AG04449 (cell line): ENCODE measurements at regions not wholly inside any gene's neighbourhood (a gene's known extent, or its start where the extent isn't known, plus 50 kb on each side); places are given as distances from the start of the nearest gene placed in this dataset.

Source experiments
- CTCF ChIA-PET: fragments of 350-600 bp; formaldehyde crosslinking; extraction: SDS; loops from one replicate; lab custom pipeline; 2021; ENCODE audit warnings: antibody characterized with exemption; lab: Yijun Ruan, JAX
- POLR2A ChIA-PET: fragments of 400-600, 350-600 bp; formaldehyde crosslinking; extraction: SDS; loops from one replicate; lab custom pipeline; 2020; ENCODE audit warnings: antibody characterized with exemption, inconsistent platforms; lab: Yijun Ruan, JAX
- DNase-seq: peaks from one replicate; pipeline ENCODE4 v3.0.0-alpha.2; 2010; ENCODE audit warnings: low read depth, low spot score
- H3K4me3 ChIP-seq: 2 replicates; pipeline ENCODE4 v1.5.1; 2011; ENCODE audit warnings: low read depth, mild to moderate bottlenecking, control low read depth, low read length
- TF ChIP-seq, protein P1 (sequence below): IDR thresholded peaks from one replicate; pipeline ENCODE4 v1.5.1; 2011; ENCODE audit warnings: mild to moderate bottlenecking, moderate library complexity, low read length, control low read depth, inconsistent platforms; ENCODE audit not compliant: insufficient read depth; ENCODE audit errors: missing control alignments

DNA sequence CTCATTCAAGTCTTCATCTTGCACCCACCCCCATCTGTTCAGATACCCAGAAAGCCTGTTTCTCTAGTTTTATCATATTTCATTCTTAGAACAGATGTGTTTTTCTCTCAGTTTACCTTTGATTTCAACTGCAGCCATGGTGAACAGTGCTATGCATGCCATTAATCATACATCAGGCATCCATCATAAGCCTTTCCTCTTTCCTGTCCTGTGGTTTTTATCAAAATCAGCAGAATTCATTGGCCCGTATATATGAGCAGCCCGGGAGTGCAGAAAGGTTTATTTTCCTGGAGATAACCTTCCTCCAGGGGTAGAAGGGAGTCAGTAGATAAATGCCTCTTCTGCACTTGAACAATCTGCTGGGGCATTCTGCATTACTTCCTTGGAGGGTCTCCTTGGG is 65.7 kb downstream of the IL21 start:
- TF ChIP-seq, protein P1, sequence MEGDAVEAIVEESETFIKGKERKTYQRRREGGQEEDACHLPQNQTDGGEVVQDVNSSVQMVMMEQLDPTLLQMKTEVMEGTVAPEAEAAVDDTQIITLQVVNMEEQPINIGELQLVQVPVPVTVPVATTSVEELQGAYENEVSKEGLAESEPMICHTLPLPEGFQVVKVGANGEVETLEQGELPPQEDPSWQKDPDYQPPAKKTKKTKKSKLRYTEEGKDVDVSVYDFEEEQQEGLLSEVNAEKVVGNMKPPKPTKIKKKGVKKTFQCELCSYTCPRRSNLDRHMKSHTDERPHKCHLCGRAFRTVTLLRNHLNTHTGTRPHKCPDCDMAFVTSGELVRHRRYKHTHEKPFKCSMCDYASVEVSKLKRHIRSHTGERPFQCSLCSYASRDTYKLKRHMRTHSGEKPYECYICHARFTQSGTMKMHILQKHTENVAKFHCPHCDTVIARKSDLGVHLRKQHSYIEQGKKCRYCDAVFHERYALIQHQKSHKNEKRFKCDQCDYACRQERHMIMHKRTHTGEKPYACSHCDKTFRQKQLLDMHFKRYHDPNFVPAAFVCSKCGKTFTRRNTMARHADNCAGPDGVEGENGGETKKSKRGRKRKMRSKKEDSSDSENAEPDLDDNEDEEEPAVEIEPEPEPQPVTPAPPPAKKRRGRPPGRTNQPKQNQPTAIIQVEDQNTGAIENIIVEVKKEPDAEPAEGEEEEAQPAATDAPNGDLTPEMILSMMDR: no peak
- DNase-seq: no peak
- H3K4me3 ChIP-seq: no peak overlapping the region
- ChIA-PET CTCF (no interaction called here), POLR2A (no interaction called here)

DNA sequence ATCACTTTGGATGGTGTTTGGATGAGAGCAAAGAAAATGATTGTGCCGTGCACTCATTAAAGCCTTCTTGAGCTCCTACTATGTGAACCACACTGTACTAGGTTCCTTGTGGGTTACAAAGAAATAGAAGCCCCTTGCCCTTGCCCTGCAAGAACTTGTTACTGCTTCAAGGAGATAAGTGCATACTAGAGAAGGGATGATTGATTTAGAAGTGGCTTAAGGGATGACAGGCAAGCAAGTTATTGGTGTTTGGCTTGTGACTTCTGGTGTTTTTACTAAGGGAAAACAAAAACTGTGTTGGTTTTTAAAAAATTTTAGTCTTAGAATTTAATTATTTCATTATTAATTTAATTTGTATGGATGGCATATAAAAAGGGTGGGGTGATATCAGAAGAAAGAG is 67.4 kb downstream of the IL21 start:
- CTCF ChIA-PET: interaction anchor here (0.9 to 1.1 kb wide), 3 partner anchors 24 to 654 kb away, joined by 3 read pairs; no protein-coding TSS in a partner anchor

DNA sequence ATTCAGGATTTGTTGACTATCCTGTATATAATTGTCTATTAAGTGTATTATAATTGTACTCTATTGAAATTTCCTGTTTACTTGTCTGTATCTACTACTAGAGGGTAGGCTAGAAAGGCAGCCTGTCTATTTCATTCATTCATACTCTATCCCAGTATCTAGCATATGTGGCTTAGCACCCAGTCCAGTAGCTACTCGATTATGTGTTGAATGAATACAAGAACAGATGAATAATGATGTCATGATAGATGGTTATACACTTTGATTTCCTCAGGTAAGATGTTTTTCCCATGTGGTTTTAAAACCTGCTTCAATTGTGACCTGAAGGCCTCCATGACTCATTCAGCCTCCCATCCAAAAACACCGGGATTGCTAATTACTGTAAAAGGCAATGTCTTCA is 68.0 kb downstream of the IL21 start:
- CTCF ChIA-PET: interaction anchor here (0.9 to 1.0 kb wide), 2 partner anchors 25 to 603 kb away, joined by 3 read pairs; no protein-coding TSS in a partner anchor
- DNase-seq: no peak
- POLR2A ChIA-PET: no interaction called here
- TF ChIP-seq, protein P1: no peak
- H3K4me3 ChIP-seq: no peak overlapping the region

More for the DNA sequence above, 67.4 kb downstream of the IL21 start:
- POLR2A ChIA-PET: no interaction called here
- TF ChIP-seq, protein P1: no peak
- no peak for DNase-seq
- H3K4me3 ChIP-seq: no peak overlapping the region

DNA sequence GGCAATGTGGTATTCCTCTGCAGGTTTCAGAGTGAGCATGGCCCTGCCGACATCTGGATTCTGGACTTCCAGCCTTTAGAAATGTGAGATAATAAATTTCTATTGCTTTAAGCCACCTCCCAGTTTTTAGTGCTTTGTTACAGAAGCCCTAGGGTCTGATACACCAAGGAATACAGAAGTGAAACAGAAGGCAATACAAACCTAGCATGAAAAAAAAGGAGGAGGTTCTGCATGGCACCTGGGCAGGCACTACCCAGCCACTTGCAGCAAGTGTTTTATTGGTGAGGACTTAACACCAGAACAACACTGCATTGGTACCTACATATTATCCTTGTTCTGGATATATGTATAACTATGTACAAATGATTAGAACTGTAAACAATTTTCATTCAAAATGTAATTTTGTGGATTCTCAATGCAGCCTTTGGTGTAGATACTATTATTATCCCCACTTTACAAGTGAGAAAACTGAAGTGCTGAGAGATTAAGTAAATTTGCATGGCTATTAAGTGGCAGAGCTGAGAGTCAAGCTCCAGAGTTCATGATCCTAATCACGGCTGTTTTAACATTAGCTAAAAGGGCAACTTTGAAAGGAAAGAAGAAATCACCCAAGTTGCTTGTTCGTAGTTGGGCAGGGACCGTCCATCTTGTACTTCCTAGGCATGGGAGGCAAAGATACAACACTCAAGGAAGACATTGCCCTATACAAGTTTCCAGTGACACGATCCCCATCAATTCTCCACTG is 71.8 kb downstream of the IL21 start:
- H3K4me3 ChIP-seq: no peak overlapping the region
- ChIA-PET POLR2A (no interaction called here), CTCF (no interaction called here)
- TF ChIP-seq, protein P1: no peak
- DNase-seq: no peak

DNA sequence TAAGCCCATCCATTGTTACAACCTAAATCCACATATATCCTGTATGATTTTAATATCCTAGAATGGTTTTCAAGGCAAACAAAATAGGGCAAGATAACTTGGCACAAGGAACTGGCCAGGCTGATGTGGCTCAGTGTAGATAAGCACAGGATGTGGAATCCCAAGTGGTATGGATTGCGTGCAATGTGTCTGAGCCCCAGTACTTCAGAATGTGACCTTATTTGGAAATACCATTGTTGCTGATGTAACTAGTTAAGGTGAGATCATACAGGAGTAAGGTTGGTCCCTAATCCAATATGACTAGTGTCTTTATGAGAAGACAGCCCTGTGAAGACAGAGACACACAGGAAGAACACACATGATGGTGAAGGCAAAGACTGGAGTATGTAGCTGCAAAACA is 72.4 kb downstream of the IL21 start:
- TF ChIP-seq, protein P1: no peak
- ChIA-PET POLR2A (no interaction called here), CTCF (no interaction called here)
- H3K4me3 ChIP-seq: no peak overlapping the region
- DNase-seq: no peak

DNA sequence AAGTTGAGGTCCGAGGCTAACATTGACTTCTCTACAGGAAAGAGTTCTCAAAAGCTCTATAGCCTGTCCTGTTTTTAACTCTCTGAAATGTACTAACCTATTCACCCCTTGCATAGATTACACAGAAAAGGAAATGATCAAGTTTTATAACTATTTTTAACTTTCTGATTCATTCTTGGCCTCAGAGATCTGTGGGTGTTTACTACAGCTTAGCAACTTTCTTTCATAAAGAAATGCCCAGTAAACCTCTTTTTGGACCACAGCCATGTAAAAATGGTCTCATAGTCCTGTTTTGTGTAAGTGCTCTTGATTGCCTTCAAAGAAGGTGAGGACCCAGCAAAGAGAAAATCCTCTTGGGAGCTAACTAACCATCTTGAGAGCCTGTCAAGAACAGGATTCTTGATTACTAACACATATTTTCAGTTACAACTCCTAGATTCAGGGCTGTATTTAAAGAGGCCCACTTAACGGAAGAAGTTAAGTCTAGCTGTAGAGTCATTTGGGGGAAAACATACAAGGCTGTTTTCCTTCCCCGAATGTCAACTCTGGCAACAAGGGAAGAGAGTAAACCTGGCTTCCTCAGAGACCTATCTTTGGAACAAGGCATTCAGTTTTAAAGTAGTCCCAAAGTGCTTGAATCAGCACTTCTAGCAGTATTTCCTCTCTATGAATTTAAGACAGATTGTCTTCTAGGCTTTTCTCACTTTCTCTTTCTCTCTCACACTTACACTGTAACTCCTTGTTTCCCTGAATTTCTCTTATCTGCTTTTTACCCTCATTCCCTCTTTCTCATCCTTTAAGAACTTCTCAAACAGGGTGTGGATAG is 78.2 kb downstream of the IL21 start:
- DNase-seq: no peak
- H3K4me3 ChIP-seq: no peak overlapping the region
- POLR2A ChIA-PET: no interaction called here
- TF ChIP-seq, protein P1: no peak
- CTCF ChIA-PET: no interaction called here
